ENCODE measurements at regions not wholly inside any gene's neighbourhood (a gene's known extent, or its start where the extent isn't known, plus 50 kb on each side); places are given as distances from the start of the nearest gene placed in this dataset.

GRCh38 chr15:96199111-96199510 is 131.4 kb upstream of the NR2F2 start:
- TF ChIP-seq CTCF (IDR thresholded peaks at IDR 0.05) (no peak), E2F5 (CRISPR knock-in tag; IDR thresholded peaks at IDR 0.05) (no peak), ATF2 (CRISPR knock-in tag; IDR thresholded peaks at IDR 0.05; ENCODE audit: borderline replicate concordance, low read depth) (no peak), TP53 (CRISPR knock-in tag; IDR thresholded peaks at IDR 0.05) (no peak), STAT6 (CRISPR knock-in tag; conservative IDR thresholded peaks at IDR 0.05; ENCODE audit: low read depth) (no peak), MLX (CRISPR knock-in tag; IDR thresholded peaks at IDR 0.05) (no peak), ZNF219 (CRISPR knock-in tag; IDR thresholded peaks at IDR 0.05; ENCODE audit: borderline replicate concordance) (no peak), RELA (CRISPR knock-in tag; IDR thresholded peaks at IDR 0.05; ENCODE audit: borderline replicate concordance) (no peak), FOXK1 (CRISPR knock-in tag; IDR thresholded peaks at IDR 0.05) (no peak), ZSCAN18 (CRISPR knock-in tag; IDR thresholded peaks at IDR 0.05) (no peak), MYBL2 (CRISPR knock-in tag; IDR thresholded peaks at IDR 0.05) (no peak), USF1 (CRISPR knock-in tag; IDR thresholded peaks at IDR 0.05) (no peak)
